DND-41 (cell line): ENCODE measurements at regions not wholly inside any gene's neighbourhood (a gene's known extent, or its start where the extent isn't known, plus 50 kb on each side); places are given as distances from the start of the nearest gene placed in this dataset.

Experiments used
- ATAC-seq: fragments of 200-7000 bp; cut with Tn5 transposase; 3 replicates; pipeline ENCODE4 v1.9.1; 2021; ENCODE audit warnings: low read depth; ENCODE audit not compliant: insufficient read depth
- DNase-seq: peaks from one replicate; pipeline ENCODE4 v3.0.0-alpha.2; 2020
- H2AFZ ChIP-seq: 2 replicates; pipeline ENCODE4 v1.6.0; 2012; ENCODE audit warnings: low read depth, low read length
- H3K27ac ChIP-seq: 2 replicates; pipeline ENCODE4 v1.5.1; 2012; ENCODE audit warnings: low read length, inconsistent platforms
- H3K27me3 ChIP-seq: fragments of 200-600 bp; sonication (generic); 2 replicates; pipeline ENCODE4 v1.6.0; 2012; ENCODE audit warnings: low read length, mild to moderate bottlenecking, inconsistent platforms; ENCODE audit not compliant: insufficient read depth, poor library complexity
- H3K36me3 ChIP-seq: 2 replicates; pipeline ENCODE4 v1.5.1; 2012; ENCODE audit warnings: low read length, inconsistent platforms; ENCODE audit not compliant: insufficient read depth
- H3K4me1 ChIP-seq: 2 replicates; pipeline ENCODE4 v1.5.1; 2012; ENCODE audit warnings: mild to moderate bottlenecking, low read length; ENCODE audit not compliant: insufficient read depth
- H3K4me2 ChIP-seq: 2 replicates; pipeline ENCODE4 v1.6.0; 2012; ENCODE audit warnings: mild to moderate bottlenecking, moderate library complexity, low read length, inconsistent platforms; ENCODE audit not compliant: insufficient read depth
- H3K4me3 ChIP-seq, 2 experiments: fragments of 200-600 bp in 1 of 2; shearing (Covaris generic) in 1 of 2; 2 replicates each; pipeline ENCODE4 v1.5.1; 2012 to 2016; ENCODE audit warnings: inconsistent platforms in 2 of 2, low read length in 2 of 2, mild to moderate bottlenecking in 2 of 2, low read depth in 1 of 2, moderate library complexity in 1 of 2
- H3K79me2 ChIP-seq: 2 replicates; pipeline ENCODE4 v1.6.0; 2012; ENCODE audit warnings: low read length, inconsistent platforms; ENCODE audit not compliant: insufficient read depth
- H3K9ac ChIP-seq: 2 replicates; pipeline ENCODE4 v1.6.0; 2012; ENCODE audit warnings: low read depth, mild to moderate bottlenecking, inconsistent platforms, low read length, moderate library complexity
- H3K9me3 ChIP-seq: 2 replicates; pipeline ENCODE4 v1.5.1; 2012; ENCODE audit warnings: low read length, moderate library complexity, mild to moderate bottlenecking, inconsistent platforms; ENCODE audit not compliant: insufficient read depth, severe bottlenecking
- H4K20me1 ChIP-seq: 2 replicates; pipeline ENCODE4 v1.6.0; 2012; ENCODE audit warnings: low read length; ENCODE audit not compliant: insufficient read depth
- CTCF ChIP-seq: IDR thresholded peaks from 2 replicates; pipeline ENCODE4 v1.5.1; 2012; ENCODE audit warnings: borderline replicate concordance, low read length, moderate library complexity, mild to moderate bottlenecking; ENCODE audit not compliant: poor library complexity, severe bottlenecking; ENCODE audit errors: extremely low read depth
- EZH2 ChIP-seq: IDR thresholded peaks from 3 replicates; pipeline ENCODE4 v1.6.1; 2012; ENCODE audit warnings: borderline replicate concordance, low read depth, mild to moderate bottlenecking, moderate library complexity, low read length, inconsistent platforms; ENCODE audit not compliant: severe bottlenecking

GRCh38 chr9:80320916-80321315, 749.2 kb downstream of the TLE4 start:
- H3K4me2 ChIP-seq, result no peak overlapping the region
- TF ChIP-seq EZH2 (no peak), CTCF (no peak)

DNA sequence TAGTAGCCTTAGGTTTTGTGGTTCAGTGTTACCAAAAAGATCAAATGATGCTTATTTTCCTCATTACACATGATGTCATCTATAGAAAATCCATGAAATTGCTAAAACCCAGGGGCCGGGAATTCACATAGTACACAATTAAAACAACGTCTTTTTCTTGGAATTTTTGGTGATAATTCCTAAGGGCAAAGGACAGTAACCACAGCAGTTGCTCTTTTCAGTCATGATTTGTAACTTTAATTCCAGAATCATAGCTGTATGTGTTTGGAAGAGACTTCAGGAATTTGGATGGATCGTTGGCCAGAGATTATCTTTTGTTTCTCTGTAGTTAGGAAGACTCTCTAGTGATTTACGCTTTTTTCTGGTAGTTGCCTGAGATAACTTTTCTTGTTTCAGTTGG, 748.7 kb downstream of the TLE4 start:
- Histone ChIP-seq H2AFZ (no peak overlapping the region), H3K4me1 (no peaks in the 10 kb centered on the region), H3K27me3 (no peaks in the 10 kb centered on the region), H3K4me2 (no peak overlapping the region), H4K20me1 (no peaks in the 10 kb centered on the region), H3K79me2 (no peaks in the 10 kb centered on the region), H3K9ac (no peak overlapping the region), H3K36me3 (no peaks in the 10 kb centered on the region), H3K27ac (no peak overlapping the region), H3K9me3 (no peaks in the 10 kb centered on the region), H3K4me3 (no peak overlapping the region)
- TF ChIP-seq EZH2, result no peak
- TF ChIP-seq CTCF, result no peak
- DNase-seq (no peak), ATAC-seq (no peak)

More at GRCh38 chr9:80320916-80321315, 749.2 kb downstream of the TLE4 start:
- Histone ChIP-seq H3K27me3 (no peaks in the 10 kb centered on the region), H3K79me2 (no peaks in the 10 kb centered on the region), H3K4me1 (no peaks in the 10 kb centered on the region), H3K36me3 (no peaks in the 10 kb centered on the region), H3K9ac (no peak overlapping the region), H3K27ac (no peak overlapping the region), H2AFZ (no peak overlapping the region), H3K4me3 (no peak overlapping the region), H4K20me1 (no peaks in the 10 kb centered on the region), H3K9me3 (no peaks in the 10 kb centered on the region)
- DNase-seq (no peak), ATAC-seq (no peak)

- TF ChIP-seq CTCF, result no peak
- no peak for TF ChIP-seq EZH2
- no peaks in the 10 kb centered on the region for H3K79me2 ChIP-seq
- no peaks in the 10 kb centered on the region for H4K20me1 ChIP-seq
- no peaks in the 10 kb centered on the region for H3K36me3 ChIP-seq
- no peak for DNase-seq
- no peak overlapping the region for H3K4me3 ChIP-seq
- H3K9me3 ChIP-seq, result no peaks in the 10 kb centered on the region
- no peaks in the 10 kb centered on the region for H3K4me1 ChIP-seq
- H3K9ac ChIP-seq, result no peak overlapping the region
- no peak overlapping the region for H3K4me2 ChIP-seq
- ATAC-seq, result no peak
- no peak overlapping the region for H2AFZ ChIP-seq
- no peaks in the 10 kb centered on the region for H3K27me3 ChIP-seq
- no peak overlapping the region for H3K27ac ChIP-seq
Measured at GRCh38 chr9:80305136-80305535, 733.4 kb downstream of the TLE4 start.

DNA sequence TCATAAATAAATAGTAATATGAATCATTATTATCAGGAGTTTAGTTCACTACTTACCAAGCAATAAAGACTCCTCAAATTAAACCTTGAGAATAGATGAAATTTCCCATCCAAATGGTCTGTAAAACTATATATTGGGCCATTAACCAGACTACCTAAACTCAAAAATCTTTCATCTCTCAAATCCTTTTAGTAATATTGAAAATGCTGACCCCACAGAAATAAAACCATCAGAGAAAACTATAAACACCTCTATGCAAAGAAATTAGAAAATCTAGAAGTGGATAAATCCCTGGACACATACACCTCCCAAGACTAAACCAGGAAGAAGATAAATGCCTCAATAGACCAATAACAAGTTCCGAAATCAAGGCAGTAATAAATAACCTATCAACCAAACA, 723.2 kb downstream of the TLE4 start:
- DNase-seq (no peak), ATAC-seq (no peak)
- no peaks in the 10 kb centered on the region for H3K27me3 ChIP-seq

More for the DNA sequence above, 723.2 kb downstream of the TLE4 start:
- no peak overlapping the region for H3K9ac ChIP-seq
- H3K79me2 ChIP-seq, result no peaks in the 10 kb centered on the region
- TF ChIP-seq CTCF (no peak), EZH2 (no peak)
- H3K4me3 ChIP-seq, result no peak overlapping the region
- H3K27ac ChIP-seq, result no peak overlapping the region
- no peaks in the 10 kb centered on the region for H3K9me3 ChIP-seq
- H3K4me2 ChIP-seq, result no peak overlapping the region
- H3K4me1 ChIP-seq, result no peaks in the 10 kb centered on the region
- no peaks in the 10 kb centered on the region for H3K36me3 ChIP-seq
- H4K20me1 ChIP-seq, result no peaks in the 10 kb centered on the region
- H2AFZ ChIP-seq, result no peak overlapping the region
